GM18870 (cell line): ENCODE measurements at regions not wholly inside any gene's neighbourhood (a gene's known extent, or its start where the extent isn't known, plus 50 kb on each side); places are given as distances from the start of the nearest gene placed in this dataset.

Experiments used
- ATAC-seq: cut with Tn5 transposase; IDR thresholded peaks from one replicate; pipeline ENCODE4 v1.9.1; 2021; ENCODE audit warnings: moderate library complexity; ENCODE audit not compliant: unreplicated experiment

GRCh38 chr4:189062047-189062820 lies 878.4 kb upstream of the FRG1 start:
- no peak for ATAC-seq

- ATAC-seq, result no peak
Measured at GRCh38 chr4:189069772-189070171, 870.9 kb upstream of the FRG1 start.

- no peak for ATAC-seq
Measured at GRCh38 chr4:189071241-189071640, 869.4 kb upstream of the FRG1 start.

- ATAC-seq, result no peak
Measured at GRCh38 chr4:189073739-189074138, 866.9 kb upstream of the FRG1 start.

GRCh38 chr4:189081826-189082225 lies 858.8 kb upstream of the FRG1 start:
- no peak for ATAC-seq

- no peak for ATAC-seq
Measured at GRCh38 chr4:189083769-189084168, 856.9 kb upstream of the FRG1 start.

GRCh38 chr4:189084671-189085070 lies 856.0 kb upstream of the FRG1 start:
- ATAC-seq, result no peak

GRCh38 chr4:189087971-189088370 lies 852.7 kb upstream of the FRG1 start:
- no peak for ATAC-seq

- no peak for ATAC-seq
Measured at GRCh38 chr4:189088780-189089179, 851.9 kb upstream of the FRG1 start.

- no peak for ATAC-seq
Measured at GRCh38 chr4:189090174-189090814, 850.4 kb upstream of the FRG1 start.

- ATAC-seq, result no peak
Measured at GRCh38 chr4:189092581-189092980, 848.1 kb upstream of the FRG1 start.

GRCh38 chr4:189096108-189096507 lies 844.6 kb upstream of the FRG1 start:
- no peak for ATAC-seq

- ATAC-seq, result no peak
Measured at GRCh38 chr4:189096717-189097116, 844.0 kb upstream of the FRG1 start.

- no peak for ATAC-seq
Measured at GRCh38 chr4:189098932-189099696, 841.6 kb upstream of the FRG1 start.

- no peak for ATAC-seq
Measured at GRCh38 chr4:189113389-189113888, 827.2 kb upstream of the FRG1 start.

- ATAC-seq, result no peak
Measured at GRCh38 chr4:189117426-189117825, 823.2 kb upstream of the FRG1 start.

- no peak for ATAC-seq
Measured at GRCh38 chr4:189121336-189121735, 819.3 kb upstream of the FRG1 start.

GRCh38 chr4:189124149-189124758 lies 816.4 kb upstream of the FRG1 start:
- no peak for ATAC-seq

GRCh38 chr4:189124791-189125190 lies 815.9 kb upstream of the FRG1 start:
- ATAC-seq, result no peak

GRCh38 chr4:189126040-189126439 lies 814.6 kb upstream of the FRG1 start:
- no peak for ATAC-seq

GRCh38 chr4:189128341-189128740 lies 812.3 kb upstream of the FRG1 start:
- no peak for ATAC-seq
